Hematopoietic multipotent progenitor cell (in vitro differentiated cells): ENCODE measurements at regions not wholly inside any gene's neighbourhood (a gene's known extent, or its start where the extent isn't known, plus 50 kb on each side); places are given as distances from the start of the nearest gene placed in this dataset.
"Not testable (repeated sequence)": the region's sequence is repeated elsewhere in the genome, so short reads cannot be mapped to it uniquely, and the experiment has no call there.

ENCODE experiments used
- DNase-seq, 3 donors: peaks; one replicate each; pipeline ENCODE4 v3.0.0-alpha.2; 2011 to 2015; ENCODE audit warnings: low read depth in 2 of 3, low spot score in 2 of 3

DNA sequence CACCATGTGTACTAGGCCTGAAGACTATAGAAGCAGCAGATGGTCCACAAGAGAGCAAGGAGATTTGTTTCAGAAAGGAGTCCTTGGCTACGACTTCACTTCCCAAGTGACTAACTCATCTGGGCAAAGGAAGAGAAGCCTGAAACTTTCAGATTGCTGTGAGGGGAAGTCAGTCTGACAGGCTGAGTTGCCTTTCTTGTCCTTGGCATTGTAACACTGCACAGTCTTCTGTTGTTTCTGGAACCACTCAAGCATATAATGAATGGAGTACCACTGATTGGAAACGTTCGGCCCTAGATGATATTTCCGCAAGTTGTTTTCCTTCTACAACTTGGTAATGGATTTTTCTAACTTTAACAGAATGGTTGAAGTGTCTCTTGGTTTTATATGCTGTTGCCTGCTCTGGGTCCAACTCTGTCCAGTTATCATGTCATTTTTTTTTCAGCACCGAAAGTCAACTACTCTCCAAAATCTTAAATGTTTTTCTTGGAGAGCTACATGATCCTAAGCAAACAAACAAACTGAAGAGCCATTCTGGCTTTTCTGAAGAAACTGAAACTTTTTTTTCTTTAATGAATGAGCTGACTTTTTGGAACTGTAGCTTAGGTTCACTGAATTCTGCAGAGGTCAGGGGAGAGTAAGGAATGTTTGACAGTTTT lies 685.7 kb downstream of the MECOM start:
- no peak for DNase-seq

- DNase-seq = no peak
Measured at GRCh38 chr3:168976969-168977368, 686.5 kb downstream of the MECOM start.

GRCh38 chr3:168975576-168975975 lies 687.9 kb downstream of the MECOM start:
- DNase-seq = no peak

- DNase-seq = no peak
Measured at GRCh38 chr3:168974617-168975403, 688.7 kb downstream of the MECOM start.

- DNase-seq = no peak
Measured at GRCh38 chr3:168973897-168974296, 689.6 kb downstream of the MECOM start.

- no peak for DNase-seq
Measured at GRCh38 chr3:168973206-168973605, 690.3 kb downstream of the MECOM start.

GRCh38 chr3:168968609-168969008 lies 694.9 kb downstream of the MECOM start:
- no peak for DNase-seq

- DNase-seq = no peak
Measured at GRCh38 chr3:168964736-168965135, 698.8 kb downstream of the MECOM start.

DNA sequence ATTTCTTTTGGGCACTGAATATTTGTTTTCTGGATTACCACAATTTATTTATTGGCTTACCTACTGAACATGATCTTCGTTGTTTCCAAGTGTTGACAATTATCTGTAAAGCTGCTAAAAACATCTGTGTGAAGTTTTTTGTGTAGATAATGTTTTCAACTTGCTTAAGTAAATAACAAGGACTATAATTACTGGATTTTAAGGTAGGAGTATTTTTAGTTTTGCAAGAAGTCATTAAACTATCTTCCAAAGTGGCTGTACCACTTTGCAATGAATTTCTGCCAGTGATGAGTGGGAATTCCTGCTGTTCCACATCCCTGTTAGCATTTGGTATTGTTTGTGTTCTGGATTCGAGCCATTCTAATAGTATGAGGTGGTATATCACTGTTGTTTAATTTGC lies 702.2 kb downstream of the MECOM start:
- no peak for DNase-seq

DNA sequence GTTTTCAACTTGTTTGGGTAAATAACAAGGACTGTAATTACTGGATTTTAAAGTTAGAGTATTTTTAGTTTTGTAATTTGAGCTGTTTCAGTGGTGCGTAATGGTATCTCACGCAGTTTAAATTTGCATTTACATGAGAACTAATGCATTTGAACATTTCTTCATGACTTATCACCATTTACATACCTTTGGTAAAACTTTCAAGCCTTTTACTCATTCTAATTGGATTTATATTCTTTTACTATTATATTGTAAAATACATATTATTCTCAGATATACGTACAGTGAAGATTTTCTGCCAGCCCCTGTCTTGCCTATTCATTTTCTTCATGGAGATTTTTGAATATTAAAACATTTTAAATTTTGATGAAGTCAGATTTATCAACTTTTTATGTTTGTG lies 703.8 kb downstream of the MECOM start:
- no peak for DNase-seq

GRCh38 chr3:168958466-168958865 lies 705.0 kb downstream of the MECOM start:
- no peak for DNase-seq

DNA sequence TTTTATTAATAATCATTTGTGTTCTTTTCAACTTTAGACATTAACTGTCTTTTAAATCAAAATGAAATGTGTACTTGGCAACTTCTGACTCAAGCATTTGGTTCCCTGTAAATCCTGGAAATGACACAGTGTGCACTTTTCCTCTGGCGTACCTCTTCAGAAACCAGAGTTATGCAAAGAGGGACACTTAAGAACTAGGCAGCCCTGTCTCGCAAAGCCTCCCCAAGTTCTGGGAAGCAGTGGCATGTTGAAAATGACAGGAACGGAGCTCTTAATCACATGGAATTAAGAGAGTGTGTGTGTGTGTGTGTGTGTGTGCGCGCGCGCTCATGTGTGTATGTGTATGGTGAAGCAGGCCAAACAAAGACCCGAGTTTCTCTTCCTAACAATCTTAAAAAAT lies 707.4 kb downstream of the MECOM start:
- DNase-seq = no peak

DNA sequence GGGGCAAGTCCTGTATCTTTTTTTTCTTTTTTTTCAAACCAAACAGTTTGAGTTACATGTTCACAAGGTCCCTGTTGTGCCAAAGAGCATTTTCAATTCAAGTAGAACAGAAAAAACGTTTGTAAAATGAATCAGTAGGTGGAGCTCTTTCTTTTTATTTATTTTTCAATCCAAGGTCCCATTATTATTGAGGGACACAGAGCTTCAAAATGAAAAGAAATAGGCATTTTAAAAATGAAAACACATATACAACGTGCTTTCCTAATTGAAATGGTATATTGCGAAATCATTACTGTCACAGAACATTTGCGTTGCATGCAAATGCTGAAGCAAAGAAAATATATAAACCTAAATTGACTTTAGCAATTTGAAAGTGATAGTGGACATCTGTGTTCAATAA lies 711.0 kb downstream of the MECOM start:
- DNase-seq = peak in 2 of 3 donors; percentile 3 to 42

GRCh38 chr3:168951884-168952283 lies 711.6 kb downstream of the MECOM start:
- no peak for DNase-seq

GRCh38 chr3:168951368-168951767 lies 712.1 kb downstream of the MECOM start:
- DNase-seq = no peak

GRCh38 chr3:168950622-168951021 lies 712.9 kb downstream of the MECOM start:
- DNase-seq = no peak

DNA sequence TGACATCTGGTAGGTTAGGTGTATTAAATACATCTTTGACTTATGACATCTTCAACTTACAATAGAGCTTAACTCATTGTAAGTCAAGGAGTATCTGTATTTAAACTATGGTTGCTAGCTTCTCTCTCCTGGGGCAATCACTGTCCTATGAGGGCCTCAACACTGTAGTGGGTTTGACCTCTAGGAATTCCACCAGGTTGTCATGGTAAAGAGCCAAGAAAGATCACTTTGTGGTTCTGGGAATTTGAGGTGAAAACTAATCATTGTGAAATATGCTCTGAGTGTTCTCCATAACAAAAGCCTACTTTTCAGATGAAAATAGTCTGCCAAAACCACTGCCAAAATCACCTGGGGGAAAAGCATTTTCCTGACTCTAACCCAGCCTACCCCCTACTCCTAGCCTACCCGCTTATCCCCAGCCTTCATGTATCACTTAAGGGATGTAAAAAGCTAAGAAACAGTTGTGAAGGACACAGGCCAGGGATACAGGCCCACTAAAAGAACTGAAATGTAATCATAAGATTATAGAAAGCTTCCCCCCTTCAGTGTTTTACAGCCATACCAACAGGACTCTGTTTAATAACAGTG lies 723.8 kb downstream of the MECOM start:
- no peak for DNase-seq

- DNase-seq = no peak
Measured at GRCh38 chr3:168933614-168934013, 729.9 kb downstream of the MECOM start.

- not testable (repeated sequence) for DNase-seq
Measured at GRCh38 chr3:168929997-168930396, 733.5 kb downstream of the MECOM start.

DNA sequence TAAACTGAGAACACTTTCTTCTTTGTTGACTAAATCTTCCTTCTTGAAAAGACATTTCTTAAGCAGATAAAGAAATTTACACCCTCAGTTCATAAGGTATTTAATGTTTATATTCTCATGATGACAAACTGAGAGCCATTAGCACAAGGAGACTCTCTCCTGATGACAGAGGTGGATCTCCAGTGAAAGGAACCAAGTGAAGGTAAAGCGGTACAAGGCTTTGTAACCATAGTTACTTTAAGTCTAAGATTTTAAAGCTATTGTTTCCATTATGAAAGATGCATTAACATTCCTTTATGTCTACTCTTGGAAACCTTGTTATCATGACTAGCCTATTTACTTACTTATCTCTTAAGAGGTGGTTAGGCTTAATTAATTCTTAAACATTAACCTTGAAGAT lies 737.1 kb downstream of the MECOM start:
- no peak for DNase-seq

- no peak for DNase-seq
Measured at GRCh38 chr3:168925568-168925967, 737.9 kb downstream of the MECOM start.

- DNase-seq = no peak
Measured at GRCh38 chr3:168914662-168915061, 748.9 kb downstream of the MECOM start.
